ENCODE measurements at regions not wholly inside any gene's neighbourhood (a gene's known extent, or its start where the extent isn't known, plus 50 kb on each side); places are given as distances from the start of the nearest gene placed in this dataset.

DNA sequence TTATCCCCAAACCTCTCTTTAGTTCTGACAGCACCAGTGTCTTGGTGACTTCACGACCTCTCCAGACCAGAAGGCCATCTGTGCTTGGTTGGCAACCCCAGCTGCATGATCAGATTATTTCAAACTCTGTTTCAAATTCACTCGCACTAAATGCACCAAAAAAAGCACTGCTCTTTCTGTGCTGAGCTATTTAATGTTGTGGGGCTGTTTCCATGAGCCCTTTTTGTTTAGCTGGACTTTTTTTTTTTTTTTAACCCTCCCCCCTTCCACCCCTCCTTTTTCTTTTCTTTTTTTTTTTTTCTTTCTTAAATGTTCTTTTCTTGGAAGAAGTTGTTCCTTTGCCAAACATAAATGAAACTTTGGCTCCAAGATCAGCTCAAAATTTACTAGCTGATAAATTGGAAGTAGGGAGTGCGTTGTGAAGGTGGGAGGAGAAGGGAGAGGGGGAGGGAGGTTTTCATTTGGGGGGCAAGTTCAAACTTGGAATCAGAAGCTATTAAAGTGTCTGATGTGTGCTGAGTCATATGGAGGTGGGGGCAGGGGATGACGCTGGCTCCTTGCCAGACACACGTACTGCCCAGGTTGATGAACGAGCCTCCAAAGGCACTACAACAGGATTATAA is 543.0 kb upstream of the TNP1 start:
- BruUV-seq (replicated peaks): no TSS peak
- H3K36me3 ChIP-seq (ENCODE audit: insufficient read depth, low read length, poor library complexity, severe bottlenecking): no peaks in the 10 kb centered on the region
- TF ChIP-seq CTCF (conservative IDR thresholded peaks at IDR 0.05; ENCODE audit: low read depth, low read length): no peak
- TF ChIP-seq EZH2 (IDR thresholded peaks at IDR 0.05; ENCODE audit: borderline replicate concordance, low read depth, low read length, poor library complexity, severe bottlenecking): no peak
- H3K9me3 ChIP-seq (ENCODE audit: low read depth, low read length, poor library complexity, severe bottlenecking): no peaks in the 10 kb centered on the region
- CTCF ChIA-PET: interaction anchor here (0.6 kb wide), 2 partner anchors 57 to 236 kb away, joined by 7 to 13 read pairs; no protein-coding TSS in a partner anchor
- intact Hi-C loops (cut with micrococcal nuclease; ENCODE audit: unreplicated experiment): no loop called here
- H3K27ac ChIP-seq (ENCODE audit: low read depth, low read length, poor library complexity, severe bottlenecking): no peak overlapping the region
- H3K4me3 ChIP-seq (ENCODE audit: low read depth, low read length, poor library complexity, severe bottlenecking): no peak overlapping the region
- DNase-seq (ENCODE audit: low spot score): no peak
- H3K4me1 ChIP-seq (ENCODE audit: insufficient read depth, low read length, poor library complexity, severe bottlenecking): peaks cover 9% of the 10 kb centered on the region
- no peaks in the 10 kb centered on the region for H3K27me3 ChIP-seq (replicated peaks; ENCODE audit: insufficient read depth, low read depth, low read length, poor library complexity)
- POLR2A ChIA-PET (ENCODE audit: low non-redundant PET): interaction anchor here (0.6 kb wide), 1 partner anchor 8 kb away, joined by 3 read pairs; no protein-coding TSS in a partner anchor

- intact Hi-C loops (cut with micrococcal nuclease; ENCODE audit: unreplicated experiment): no loop called here
- ChIA-PET POLR2A (ENCODE audit: low non-redundant PET) (no interaction called here), CTCF (no interaction called here)
- no peak for DNase-seq (ENCODE audit: low spot score)
- Histone ChIP-seq H3K4me1 (ENCODE audit: insufficient read depth, low read length, poor library complexity, severe bottlenecking) (peaks cover 9% of the 10 kb centered on the region), H3K4me3 (ENCODE audit: low read depth, low read length, poor library complexity, severe bottlenecking) (no peak overlapping the region), H3K36me3 (ENCODE audit: insufficient read depth, low read length, poor library complexity, severe bottlenecking) (no peaks in the 10 kb centered on the region), H3K27me3 (replicated peaks; ENCODE audit: insufficient read depth, low read depth, low read length, poor library complexity) (no peaks in the 10 kb centered on the region), H3K9me3 (ENCODE audit: low read depth, low read length, poor library complexity, severe bottlenecking) (no peaks in the 10 kb centered on the region), H3K27ac (ENCODE audit: low read depth, low read length, poor library complexity, severe bottlenecking) (no peak overlapping the region)
- TF ChIP-seq EZH2 (IDR thresholded peaks at IDR 0.05; ENCODE audit: borderline replicate concordance, low read depth, low read length, poor library complexity, severe bottlenecking) (no peak), CTCF (conservative IDR thresholded peaks at IDR 0.05; ENCODE audit: low read depth, low read length) (no peak)
- no TSS peak for BruUV-seq (replicated peaks)
Observed at GRCh38 chr2:217402144-217402543, 542.3 kb upstream of the TNP1 start.

DNA sequence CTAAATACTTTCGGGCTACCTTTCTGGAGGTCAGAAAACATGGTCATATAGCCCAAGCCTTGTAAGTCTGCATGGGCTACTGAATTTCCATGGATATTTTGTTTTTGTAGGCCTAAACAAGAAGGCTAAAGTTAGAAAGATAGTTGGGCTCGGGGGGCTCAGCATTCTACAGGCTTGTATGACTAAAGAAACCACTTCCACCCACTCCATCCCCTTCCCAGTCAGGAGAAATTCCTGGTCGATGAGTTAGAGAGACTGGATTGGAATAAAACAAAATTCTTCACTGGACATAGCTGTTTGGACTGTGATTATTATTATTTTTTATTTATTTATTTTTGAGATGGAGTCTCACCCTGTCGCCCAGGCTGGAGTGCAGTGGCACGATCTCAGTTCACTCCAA is 539.4 kb upstream of the TNP1 start:
- TF ChIP-seq EZH2 (IDR thresholded peaks at IDR 0.05; ENCODE audit: borderline replicate concordance, low read depth, low read length, poor library complexity, severe bottlenecking) (no peak), CTCF (conservative IDR thresholded peaks at IDR 0.05; ENCODE audit: low read depth, low read length) (no peak)
- intact Hi-C loops (cut with micrococcal nuclease; ENCODE audit: unreplicated experiment): no loop called here
- H3K9me3 ChIP-seq (ENCODE audit: low read depth, low read length, poor library complexity, severe bottlenecking): no peaks in the 10 kb centered on the region
- ChIA-PET POLR2A (ENCODE audit: low non-redundant PET) (no interaction called here), CTCF (no interaction called here)
- no peak overlapping the region for H3K4me3 ChIP-seq (ENCODE audit: low read depth, low read length, poor library complexity, severe bottlenecking)
- BruUV-seq (replicated peaks): no TSS peak
- peaks cover 9% of the 10 kb centered on the region for H3K4me1 ChIP-seq (ENCODE audit: insufficient read depth, low read length, poor library complexity, severe bottlenecking)
- DNase-seq (ENCODE audit: low spot score): no peak
- no peaks in the 10 kb centered on the region for H3K27me3 ChIP-seq (replicated peaks; ENCODE audit: insufficient read depth, low read depth, low read length, poor library complexity)
- no peak overlapping the region for H3K27ac ChIP-seq (ENCODE audit: low read depth, low read length, poor library complexity, severe bottlenecking)
- no peaks in the 10 kb centered on the region for H3K36me3 ChIP-seq (ENCODE audit: insufficient read depth, low read length, poor library complexity, severe bottlenecking)
